ELF-1 (cell line): ENCODE measurements at regions not wholly inside any gene's neighbourhood (a gene's known extent, or its start where the extent isn't known, plus 50 kb on each side); places are given as distances from the start of the nearest gene placed in this dataset.
A peak's percentile ranks its signal among the peaks of the same experiment; 100 is the strongest.

Source experiments
- DNase-seq: peaks from one replicate; pipeline ENCODE4 v3.0.0-alpha.2; 2016; ENCODE audit warnings: low read depth, low spot score

- no peak for DNase-seq
Measured at GRCh38 chr2:5953525-5953924, 261.3 kb downstream of the SOX11 start.

GRCh38 chr2:5954509-5954908 lies 262.3 kb downstream of the SOX11 start:
- no peak for DNase-seq

DNA sequence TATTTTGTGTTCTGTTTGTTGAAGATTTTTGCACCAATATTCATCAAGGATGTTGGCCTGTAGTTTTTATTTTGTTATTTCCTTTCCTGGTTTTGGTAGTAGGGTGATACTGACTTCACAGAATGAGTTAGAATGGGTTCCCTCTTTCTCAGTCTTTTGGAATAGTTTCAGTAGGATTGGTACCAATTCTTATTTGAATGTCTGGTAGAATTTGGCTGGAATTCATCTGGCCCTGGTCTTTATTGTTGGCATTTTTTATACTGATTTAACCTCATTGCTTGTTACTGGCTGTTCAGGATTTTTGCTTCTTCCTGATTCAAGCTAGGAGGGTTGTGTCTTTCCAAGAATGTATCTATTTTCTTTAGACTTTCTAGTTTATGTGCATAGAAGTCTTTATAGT lies 263.7 kb downstream of the SOX11 start:
- DNase-seq, result no peak

DNA sequence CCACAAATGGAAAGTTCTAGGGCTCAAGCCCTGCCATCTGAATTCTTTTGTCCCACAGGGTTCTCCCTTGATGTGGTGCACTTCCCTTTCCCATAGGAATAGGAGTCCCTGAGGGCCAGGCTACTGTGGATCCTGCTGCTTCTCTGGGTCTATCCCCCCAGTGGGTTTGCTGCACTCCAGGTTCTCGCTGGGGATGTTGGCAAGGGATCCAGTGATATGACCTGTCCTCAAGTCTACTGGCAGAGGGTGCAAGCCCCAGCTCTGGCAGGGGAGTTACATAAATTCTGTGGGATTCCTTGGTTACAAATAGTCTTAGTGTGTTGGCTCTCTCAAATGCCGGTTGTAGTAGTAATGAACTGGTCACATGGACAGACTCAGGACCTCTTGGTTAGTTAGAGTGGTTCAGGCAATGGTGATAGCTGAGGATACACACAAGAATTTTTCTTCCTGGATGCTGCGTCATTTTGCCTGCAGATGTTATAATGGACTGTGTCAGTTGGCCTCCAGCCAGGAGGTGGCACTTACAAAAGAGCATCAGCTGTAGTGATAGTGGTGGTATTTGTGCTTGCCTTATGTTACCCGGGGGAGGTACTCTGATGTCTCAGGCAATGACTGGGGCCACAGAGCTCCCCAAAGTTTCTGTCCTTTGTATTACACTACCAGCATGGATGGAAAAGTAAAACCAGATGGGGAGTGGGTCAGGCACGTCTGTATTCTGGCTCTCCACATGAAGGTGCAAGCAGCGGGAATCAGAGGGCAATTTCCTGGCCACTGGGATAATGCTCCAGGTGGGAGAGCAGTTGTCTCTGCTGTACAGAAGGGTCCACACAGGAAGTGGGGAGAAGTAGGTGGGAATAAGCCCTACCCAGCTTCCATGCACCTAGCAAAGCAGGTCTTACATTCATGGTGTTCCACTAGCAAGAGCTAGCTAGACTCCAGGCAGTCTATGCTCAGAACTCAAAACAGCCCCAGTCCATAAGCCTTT lies 267.9 kb downstream of the SOX11 start:
- DNase-seq, result no peak

DNA sequence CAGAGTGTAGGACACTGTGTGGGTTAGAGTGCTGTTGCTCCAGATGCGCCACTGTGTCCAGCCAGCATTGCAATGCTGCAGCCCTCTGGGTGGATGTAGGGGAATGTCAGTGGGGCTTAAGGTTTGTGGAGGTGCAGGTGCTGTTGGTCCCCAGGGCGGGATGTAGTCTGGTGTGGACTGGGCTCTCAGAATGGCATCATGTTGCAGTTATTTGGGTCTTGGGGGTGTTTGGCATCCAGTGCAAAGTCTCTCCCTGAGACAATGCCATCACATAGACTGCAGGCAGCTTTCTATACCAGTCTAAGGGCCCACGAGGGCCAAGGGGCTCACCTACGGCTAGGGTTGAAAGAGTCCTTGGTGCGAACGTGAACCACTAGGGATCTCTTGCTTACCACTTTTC lies 275.3 kb downstream of the SOX11 start:
- no peak for DNase-seq

DNA sequence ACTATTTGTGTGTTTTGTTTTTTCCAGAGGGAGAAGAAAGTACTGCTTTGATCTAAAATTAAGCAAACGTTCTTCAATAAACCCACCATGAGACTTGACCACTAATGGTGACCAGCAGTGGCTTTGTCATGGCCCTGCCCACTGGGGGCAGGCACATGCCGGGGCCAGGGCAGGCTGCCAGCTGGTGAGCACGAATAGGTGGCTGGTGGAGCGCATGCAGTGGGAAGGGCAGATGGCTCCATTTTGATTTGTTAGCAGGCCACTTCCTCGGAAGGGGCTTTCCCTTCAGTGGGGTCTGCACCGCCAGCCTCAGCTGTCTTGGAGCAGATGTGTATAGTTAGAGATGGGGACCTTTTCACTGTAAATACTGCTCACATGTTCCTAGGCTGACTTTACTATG lies 277.1 kb downstream of the SOX11 start:
- DNase-seq, result no peak

DNA sequence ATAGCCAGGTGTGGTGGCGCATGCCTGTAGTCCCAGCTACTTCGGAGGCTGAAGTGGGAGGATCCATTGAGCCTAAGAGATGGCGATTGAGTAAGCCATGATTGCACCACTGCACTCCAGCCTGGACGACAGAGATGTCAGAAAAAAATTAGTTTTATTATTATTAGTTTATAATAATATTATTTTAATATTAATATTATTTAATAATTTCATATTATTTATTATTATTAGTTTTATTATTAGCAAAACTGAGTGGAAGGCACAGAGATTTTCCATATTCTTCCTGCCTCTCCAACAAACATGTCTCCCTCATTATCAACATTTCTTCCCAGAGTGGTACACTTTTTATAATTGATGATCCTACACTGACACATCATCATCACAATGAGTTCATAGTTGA lies 278.2 kb downstream of the SOX11 start:
- no peak for DNase-seq

DNA sequence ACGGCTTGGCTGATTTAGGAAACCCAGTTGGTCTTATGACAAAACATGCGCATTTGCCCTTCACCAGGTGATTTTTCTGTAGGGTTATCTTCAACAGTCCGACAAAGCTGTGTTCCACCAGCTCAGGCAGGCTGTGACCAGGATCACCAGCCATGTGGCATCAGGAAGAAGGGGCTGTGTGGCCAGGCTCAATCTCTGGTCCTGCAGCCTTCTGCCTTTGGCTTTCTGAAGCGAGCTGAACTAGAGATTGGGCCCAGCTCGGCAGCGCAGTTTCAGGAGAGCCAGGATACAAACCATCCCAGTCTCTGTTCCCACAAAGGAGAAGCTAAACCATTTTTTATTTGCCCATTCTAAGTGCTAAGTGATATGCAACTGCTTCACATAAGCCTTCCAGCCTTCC lies 282.3 kb downstream of the SOX11 start:
- no peak for DNase-seq

DNA sequence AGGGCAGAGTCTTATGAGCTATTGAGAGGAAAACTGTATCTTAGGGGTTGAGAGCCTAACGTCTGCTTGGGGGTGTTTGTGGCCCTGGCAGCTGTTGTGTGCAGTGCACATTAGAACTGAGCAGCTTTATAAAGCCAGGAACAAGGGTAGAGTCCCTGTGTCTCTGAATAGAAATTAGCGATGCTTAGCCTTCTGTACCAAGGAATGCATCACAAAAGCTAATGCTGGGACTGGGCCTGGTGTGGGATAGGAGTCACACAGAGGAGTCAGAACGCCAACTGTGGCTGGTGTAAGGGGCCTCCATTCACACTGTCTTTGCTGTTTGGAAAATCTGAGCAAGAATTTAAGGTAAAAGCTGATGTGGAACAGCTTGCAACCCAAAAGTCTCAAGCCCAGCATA lies 283.2 kb downstream of the SOX11 start:
- DNase-seq, result peak; percentile 33

DNA sequence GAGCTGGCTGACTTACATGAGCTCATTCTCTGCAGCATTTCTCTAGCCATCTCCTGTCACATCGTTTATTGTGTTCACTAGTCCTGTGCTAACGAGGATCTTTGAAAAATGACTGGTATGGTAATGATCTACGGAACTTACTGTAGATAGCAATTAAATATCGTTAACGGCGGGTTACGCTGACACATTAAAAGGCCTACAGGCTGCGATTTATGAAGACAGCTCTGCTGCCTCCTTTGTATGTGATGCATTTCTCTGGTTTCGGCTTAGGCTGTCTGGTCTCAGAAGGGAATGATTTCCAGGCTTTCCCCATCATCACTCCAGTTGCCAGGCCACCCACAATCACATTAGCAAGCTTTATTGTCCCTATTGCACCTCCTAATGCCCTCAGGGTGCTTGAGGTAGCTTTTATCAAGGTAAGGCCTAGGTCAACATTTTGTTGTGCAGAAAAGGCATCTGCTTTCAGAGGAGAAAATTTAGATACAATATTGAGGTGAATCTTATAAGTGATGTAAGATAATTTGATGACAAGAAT lies 284.4 kb downstream of the SOX11 start:
- peak; percentile 64 for DNase-seq

GRCh38 chr2:5977477-5977876 lies 285.3 kb downstream of the SOX11 start:
- DNase-seq, result no peak

GRCh38 chr2:5978131-5978751 lies 286.1 kb downstream of the SOX11 start:
- DNase-seq, result no peak

DNA sequence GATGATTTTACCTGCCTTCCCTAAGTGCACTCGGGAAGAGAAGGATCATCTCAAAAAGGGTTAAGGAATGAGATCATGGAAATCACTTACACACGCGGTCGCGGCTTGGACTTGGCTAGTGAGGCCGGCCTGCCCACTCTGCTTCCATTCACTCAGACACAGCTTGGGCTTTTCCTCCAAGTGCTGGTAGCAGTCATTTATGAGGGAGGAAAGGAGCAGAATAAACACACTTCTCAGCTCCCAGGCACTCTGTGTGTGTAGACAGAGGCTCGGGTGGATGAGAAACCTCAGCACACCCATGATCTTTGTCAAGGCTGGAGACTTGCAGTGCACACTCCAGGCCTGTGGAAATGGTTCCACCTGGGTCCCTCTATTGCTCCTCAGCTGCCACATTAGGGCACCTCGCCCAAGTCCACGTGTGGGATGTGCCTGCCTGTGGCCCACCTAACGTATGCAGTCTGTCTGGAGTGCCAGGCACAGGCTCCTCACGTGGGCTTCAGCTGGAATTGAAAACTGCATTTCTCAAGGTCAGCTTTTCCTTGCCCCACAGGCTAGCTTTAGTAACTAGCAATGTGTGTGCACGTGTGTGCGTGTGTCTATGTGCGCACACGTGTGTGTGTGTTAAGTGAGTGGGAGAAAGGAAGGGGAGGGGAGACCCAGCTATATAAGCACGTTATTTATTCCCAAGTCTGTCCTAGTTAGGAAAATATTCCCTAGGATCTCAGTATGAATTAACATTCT lies 288.4 kb downstream of the SOX11 start:
- no peak for DNase-seq

GRCh38 chr2:5982193-5982902 lies 290.2 kb downstream of the SOX11 start:
- no peak for DNase-seq

DNA sequence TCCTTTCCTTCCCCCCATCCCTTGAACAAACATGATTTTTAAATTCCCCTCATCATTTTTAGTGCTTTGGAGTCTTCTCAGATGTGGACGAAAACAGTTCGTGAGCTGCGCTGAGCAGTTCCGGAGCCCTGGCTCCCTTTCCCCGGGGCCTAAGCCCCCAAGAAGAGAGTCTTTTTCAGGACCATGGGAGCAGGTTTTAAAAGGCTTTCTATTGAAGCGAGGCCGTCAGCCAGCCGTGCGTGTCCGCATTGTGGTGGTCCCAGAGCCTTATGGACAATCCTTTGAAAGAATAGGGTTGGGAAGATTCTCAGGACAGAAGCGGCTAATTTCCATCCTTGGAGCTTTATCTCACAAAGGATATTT lies 290.7 kb downstream of the SOX11 start:
- no peak for DNase-seq

GRCh38 chr2:5983511-5984272 lies 291.5 kb downstream of the SOX11 start:
- DNase-seq, result no peak

- no peak for DNase-seq
Measured at GRCh38 chr2:5984273-5984655, 292.1 kb downstream of the SOX11 start.

DNA sequence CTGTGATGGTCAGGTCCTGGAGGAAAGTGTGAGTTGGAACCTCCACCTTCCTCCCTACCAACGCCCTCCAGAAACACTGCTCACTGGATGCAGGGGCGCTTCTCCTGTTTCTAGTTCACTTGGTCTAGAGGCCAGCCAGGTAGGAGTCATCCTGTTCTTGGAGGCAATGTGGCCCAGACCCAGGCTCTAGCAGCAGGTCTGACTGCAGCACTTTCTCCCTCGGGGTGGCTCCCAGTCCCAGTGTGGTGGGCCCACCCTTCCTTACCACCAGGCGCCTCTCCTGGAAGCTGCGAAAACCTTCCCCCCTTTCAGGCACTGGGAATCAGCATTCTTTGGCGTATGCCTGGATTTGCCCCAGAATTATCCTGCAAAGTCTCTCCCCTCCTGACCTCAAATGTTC lies 292.8 kb downstream of the SOX11 start:
- DNase-seq, result no peak

DNA sequence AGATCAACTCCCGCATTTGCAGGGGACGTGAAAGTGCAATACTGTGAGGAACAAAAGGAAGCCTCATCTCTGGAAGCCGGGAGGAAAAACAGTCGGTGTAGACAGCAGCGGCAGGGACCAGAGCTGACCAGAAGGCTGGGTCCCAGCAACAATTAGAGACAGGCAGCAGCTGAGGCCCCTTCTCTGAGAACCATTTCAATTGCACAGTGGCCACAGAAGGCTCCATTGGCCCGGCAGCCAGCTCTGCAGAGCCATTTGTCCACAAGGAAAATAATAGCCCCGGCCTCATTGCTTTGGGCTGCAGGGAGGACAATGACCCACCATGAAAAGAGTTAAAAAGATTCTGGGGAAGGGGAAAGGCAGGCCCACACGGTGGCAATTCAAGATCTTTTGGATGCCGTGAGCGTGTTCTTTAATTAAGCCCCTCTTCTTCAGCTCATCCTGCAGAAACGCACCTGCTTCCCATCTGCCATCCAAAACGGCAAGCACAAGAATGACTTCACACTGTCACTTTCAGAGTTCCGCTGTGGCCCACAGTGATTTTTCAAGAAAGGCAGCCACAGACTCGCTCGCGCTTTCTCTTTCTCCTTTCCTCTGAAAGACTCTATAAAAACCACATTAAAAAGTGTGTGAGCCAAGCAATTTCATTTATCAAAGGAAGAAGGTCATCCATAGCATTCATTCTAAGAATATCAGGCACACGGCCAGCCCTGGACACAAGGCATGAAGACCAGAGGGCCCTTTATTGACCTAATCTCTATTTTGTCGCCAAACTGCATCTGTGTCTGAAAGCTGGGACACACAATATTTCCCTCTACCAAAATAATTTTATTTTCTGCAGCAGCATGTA lies 293.6 kb downstream of the SOX11 start:
- no peak for DNase-seq
